PC-9 (cell line): ENCODE measurements at regions not wholly inside any gene's neighbourhood (a gene's known extent, or its start where the extent isn't known, plus 50 kb on each side); places are given as distances from the start of the nearest gene placed in this dataset.
"Not testable (repeated sequence)": the region's sequence is repeated elsewhere in the genome, so short reads cannot be mapped to it uniquely, and the experiment has no call there.

Experiments
- BruUV-seq: library from RNA; stranded (reverse); fragments of 400-500 nt; replicated peaks from 2 replicates; lab custom pipeline; 2021; lab: Mats Ljungman, UMichigan
- CTCF ChIA-PET: fragments of 300-600 bp; sonication (Branson Sonifier 250); formaldehyde crosslinking; loops from one replicate; lab custom pipeline; 2022; ENCODE audit warnings: antibody characterized with exemption; lab: Charles Lee
- POLR2A ChIA-PET: fragments of 300-600 bp; sonication (Branson Sonifier 250); formaldehyde crosslinking; loops from one replicate; lab custom pipeline; 2022; ENCODE audit warnings: antibody characterized with exemption; ENCODE audit not compliant: unreplicated experiment; lab: Charles Lee
- DNase-seq, 2 experiments: peaks; one replicate each; pipeline versions ENCODE4 v3.0.0 to v3.0.0-alpha.2; 2015 to 2022; ENCODE audit warnings: mixed read lengths in 1 of 2
- H2AFZ ChIP-seq: fragments of 200-600 bp; sonication (generic); 2 replicates; pipeline ENCODE4 v1.8.1; 2017; ENCODE audit warnings: antibody characterized with exemption
- H3F3A ChIP-seq: fragments of 200-600 bp; sonication (generic); 2 replicates; pipeline ENCODE4 v1.8.1; 2017; ENCODE audit warnings: antibody characterized with exemption, mild to moderate bottlenecking, low read depth; ENCODE audit not compliant: insufficient read depth
- H3K27ac ChIP-seq: fragments of 200-600 bp; sonication (generic); 2 replicates; pipeline ENCODE4 v1.6.1; 2016; ENCODE audit warnings: mixed run types
- H3K27me3 ChIP-seq: fragments of 200-600 bp; sonication (generic); 2 replicates; pipeline ENCODE4 v1.6.1; 2016; ENCODE audit warnings: low read depth, mixed run types; ENCODE audit not compliant: insufficient read depth
- H3K36me3 ChIP-seq: fragments of 200-600 bp; sonication (generic); 2 replicates; pipeline ENCODE4 v1.6.1; 2016; ENCODE audit warnings: low read depth, mixed run types
- H3K4me1 ChIP-seq: fragments of 200-600 bp; sonication (generic); replicated peaks from 2 replicates; pipeline ENCODE4 v1.6.1; 2016; ENCODE audit warnings: mixed run types; ENCODE audit not compliant: insufficient read depth
- H3K4me2 ChIP-seq: fragments of 200-600 bp; sonication (generic); 2 replicates; pipeline ENCODE4 v1.6.1; 2017; ENCODE audit warnings: mixed run types
- H3K4me3 ChIP-seq: fragments of 200-600 bp; sonication (generic); 2 replicates; pipeline ENCODE4 v1.6.1; 2016; ENCODE audit warnings: mixed run types
- H3K79me2 ChIP-seq: fragments of 200-600 bp; sonication (generic); 2 replicates; pipeline ENCODE4 v1.6.1; 2017; ENCODE audit warnings: low read depth, mixed run types
- H3K9me2 ChIP-seq: fragments of 200-600 bp; sonication (generic); 2 replicates; pipeline ENCODE4 v1.8.1; 2017; ENCODE audit warnings: mild to moderate bottlenecking; ENCODE audit not compliant: insufficient read depth
- H3K9me3 ChIP-seq: fragments of 200-600 bp; sonication (generic); 2 replicates; pipeline ENCODE4 v1.8.1; 2016; ENCODE audit warnings: low read depth; ENCODE audit not compliant: insufficient read depth
- H4K20me1 ChIP-seq: fragments of 200-600 bp; sonication (generic); 2 replicates; pipeline ENCODE4 v1.8.1; 2017; ENCODE audit not compliant: insufficient read depth
- CTCF ChIP-seq: fragments of 200-600 bp; sonication (generic); conservative IDR thresholded peaks from 2 replicates; pipeline ENCODE4 v1.6.1; 2017; ENCODE audit warnings: mixed run types, antibody characterized with exemption, mild to moderate bottlenecking, moderate library complexity
- EZH2 ChIP-seq: fragments of 200-600 bp; sonication (generic); IDR thresholded peaks from 2 replicates; pipeline ENCODE4 v1.8.0; 2017; ENCODE audit warnings: antibody characterized with exemption, low read depth
- intact Hi-C: fragments of 100-400 bp; cut with micrococcal nuclease; formaldehyde crosslinking; loops from one replicate; pipeline ENCODE4 v1.10.0; 2022; ENCODE audit not compliant: unreplicated experiment

DNA sequence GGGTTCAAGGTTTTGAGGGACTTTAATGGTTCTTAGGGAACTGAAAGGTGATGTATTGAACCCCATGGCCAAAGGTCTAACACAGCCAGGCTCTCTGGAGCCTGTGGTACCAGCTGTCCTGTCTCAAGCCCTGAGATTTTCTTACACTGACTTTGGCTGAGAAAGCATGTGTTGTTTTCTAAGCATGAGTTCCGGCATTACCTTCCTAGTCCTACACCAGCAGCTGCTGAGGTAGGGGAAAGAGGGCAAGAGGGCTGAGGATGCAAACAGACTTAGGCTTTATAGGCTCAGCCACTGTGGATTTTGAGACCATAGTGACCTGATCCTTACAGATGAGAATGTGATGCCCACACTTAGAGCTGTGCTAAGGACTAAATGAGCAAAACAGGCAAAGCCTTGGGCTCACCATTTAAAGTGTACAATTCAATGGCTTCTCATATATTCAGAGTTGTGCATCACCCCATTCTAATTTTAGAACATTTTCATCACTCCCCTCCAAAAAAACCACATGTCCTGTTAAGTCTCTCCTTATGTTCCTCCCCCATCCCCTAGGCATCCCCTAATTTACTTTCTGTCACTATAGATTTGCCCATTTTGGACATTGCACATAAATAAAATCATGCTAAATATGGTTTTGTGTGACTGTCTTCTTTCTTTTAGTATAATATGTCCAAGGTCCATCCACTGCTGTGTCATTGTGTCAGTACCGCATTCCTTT is 99.7 kb upstream of the OTOS start:
- Histone ChIP-seq H4K20me1 (no peaks in the 10 kb centered on the region), H3K27ac (no peak overlapping the region), H3K9me3 (no peaks in the 10 kb centered on the region), H3F3A (peaks cover 11% of the 10 kb centered on the region; the same call in 1 of the 2 replicates), H3K36me3 (no peaks in the 10 kb centered on the region), H2AFZ (no peak overlapping the region), H3K4me1 (peaks cover 12% of the 10 kb centered on the region; the same call in 1 of the 2 replicates), H3K4me2 (no peak overlapping the region), H3K79me2 (no peaks in the 10 kb centered on the region), H3K4me3 (no peak overlapping the region), H3K9me2 (no peaks in the 10 kb centered on the region), H3K27me3 (0 out of 2 replicates have a peak, but pooled peaks cover 10% of the 10 kb centered on the region)
- ChIA-PET CTCF (no interaction called here), POLR2A (interaction anchor here (0.7 kb wide), 1 partner anchor 135 kb away, joined by 6 read pairs; no protein-coding TSS in a partner anchor)
- TF ChIP-seq EZH2 (no peak), CTCF (no peak)
- intact Hi-C loops = no loop called here
- DNase-seq = no peak
- BruUV-seq = no TSS peak

DNA sequence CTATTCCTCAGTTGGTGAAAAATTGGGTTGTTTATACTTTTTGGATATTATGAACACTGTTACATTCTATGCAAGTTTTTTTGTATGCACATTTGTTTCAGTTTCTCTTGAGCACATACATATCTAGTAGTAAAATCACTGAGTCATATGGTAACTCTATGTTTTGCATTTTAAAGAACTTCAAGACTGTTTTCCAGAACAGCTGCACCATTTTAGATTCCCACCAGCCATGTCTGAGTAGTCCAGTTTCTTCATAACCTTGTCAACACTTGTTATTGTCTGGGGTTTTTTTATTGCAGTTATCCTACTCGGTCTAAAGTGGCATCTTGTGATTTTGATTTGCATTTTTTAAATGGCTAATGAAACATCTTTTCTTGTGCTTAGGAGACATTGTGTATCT is 100.3 kb upstream of the OTOS start:
- no peaks in the 10 kb centered on the region for H3K9me3 ChIP-seq
- H3K9me2 ChIP-seq = no peaks in the 10 kb centered on the region
- H3K4me3 ChIP-seq = no peak overlapping the region
- H3F3A ChIP-seq = peaks cover 11% of the 10 kb centered on the region; the same call in 1 of the 2 replicates
- peaks cover 12% of the 10 kb centered on the region; the same call in 1 of the 2 replicates for H3K4me1 ChIP-seq
- H3K36me3 ChIP-seq = no peaks in the 10 kb centered on the region
- no peaks in the 10 kb centered on the region for H4K20me1 ChIP-seq
- H3K4me2 ChIP-seq = no peak overlapping the region
- H3K27me3 ChIP-seq = 0 out of 2 replicates have a peak, but pooled peaks cover 10% of the 10 kb centered on the region
- POLR2A ChIA-PET = no interaction called here
- CTCF ChIA-PET = no interaction called here
- DNase-seq = no peak
- no peak for TF ChIP-seq EZH2
- no peak for TF ChIP-seq CTCF
- BruUV-seq = no TSS peak
- no peak overlapping the region for H2AFZ ChIP-seq
- H3K79me2 ChIP-seq = no peaks in the 10 kb centered on the region
- intact Hi-C loops = no loop called here
- no peak overlapping the region for H3K27ac ChIP-seq

DNA sequence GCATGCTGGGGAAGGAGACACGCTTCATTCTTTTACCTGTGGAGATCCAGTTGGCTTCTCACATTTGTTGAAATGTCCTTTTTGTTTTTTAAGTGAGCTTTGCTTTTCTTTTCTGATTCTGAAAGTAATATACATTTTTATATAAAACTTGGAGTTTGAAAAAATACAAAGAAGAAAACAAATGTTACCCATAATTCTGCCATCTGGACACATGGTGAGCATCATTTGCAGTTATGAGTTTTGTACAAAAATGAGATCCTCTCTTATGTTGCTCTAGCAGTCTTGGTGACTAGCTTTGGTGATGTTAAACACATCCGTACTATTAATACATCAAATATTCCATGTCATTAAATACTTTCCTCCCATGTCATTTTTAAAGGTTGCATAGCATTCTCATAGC is 101.1 kb upstream of the OTOS start:
- H3K4me2 ChIP-seq = no peak overlapping the region
- TF ChIP-seq CTCF (no peak), EZH2 (no peak)
- H3K27me3 ChIP-seq = 0 out of 2 replicates have a peak, but pooled peaks cover 10% of the 10 kb centered on the region
- no peak for DNase-seq
- H3K9me3 ChIP-seq = no peaks in the 10 kb centered on the region
- ChIA-PET POLR2A (interaction anchor here (0.9 kb wide), 1 partner anchor 8 kb away, joined by 8 read pairs; no protein-coding TSS in a partner anchor), CTCF (no interaction called here)
- peaks cover 11% of the 10 kb centered on the region; the same call in 1 of the 2 replicates for H3F3A ChIP-seq
- intact Hi-C loops = no loop called here
- no peaks in the 10 kb centered on the region for H3K36me3 ChIP-seq
- H3K79me2 ChIP-seq = no peaks in the 10 kb centered on the region
- H2AFZ ChIP-seq = no peak overlapping the region
- H3K4me1 ChIP-seq = peaks cover 12% of the 10 kb centered on the region; the same call in 1 of the 2 replicates
- H4K20me1 ChIP-seq = no peaks in the 10 kb centered on the region
- BruUV-seq = no TSS peak
- H3K4me3 ChIP-seq = no peak overlapping the region
- H3K9me2 ChIP-seq = no peaks in the 10 kb centered on the region
- H3K27ac ChIP-seq = no peak overlapping the region

DNA sequence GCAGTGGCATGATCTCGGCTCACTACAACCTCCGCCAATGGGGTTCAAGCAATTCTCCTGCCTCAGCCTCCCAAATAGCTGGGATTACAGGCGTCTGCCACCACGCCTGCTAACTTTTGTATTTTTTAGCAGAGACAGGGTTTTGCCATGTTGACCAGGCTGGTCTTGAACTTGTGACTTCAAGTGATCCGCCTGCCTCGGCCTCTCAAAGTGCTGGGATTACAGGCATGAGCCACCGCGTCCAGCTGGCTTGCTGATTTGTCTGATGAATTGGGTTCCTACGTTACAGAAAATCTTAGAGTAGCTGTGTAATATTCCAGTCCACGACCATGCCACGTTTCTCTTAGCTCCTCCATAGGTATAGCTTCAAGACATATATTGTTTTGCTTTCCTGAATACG is 102.6 kb upstream of the OTOS start:
- H3K9me2 ChIP-seq, H3F3A ChIP-seq, H3K79me2 ChIP-seq, intact Hi-C loops, H3K36me3 ChIP-seq, H3K4me3 ChIP-seq, H3K27ac ChIP-seq, H3K4me1 ChIP-seq, H3K4me2 ChIP-seq, H4K20me1 ChIP-seq, H3K9me3 ChIP-seq, H2AFZ ChIP-seq, BruUV-seq: not testable (repeated sequence)
- ChIA-PET POLR2A (interaction anchor here (0.6 kb wide), 1 partner anchor 92 kb away, joined by 8 read pairs; no protein-coding TSS in a partner anchor), CTCF (interaction anchor here (0.9 kb wide), 1 partner anchor 127 kb away, joined by 21 read pairs; no protein-coding TSS in a partner anchor)
- DNase-seq = peak in 1 of 2 experiments; percentile 23
- H3K27me3 ChIP-seq = 0 out of 2 replicates have a peak, but pooled peaks cover 10% of the 10 kb centered on the region
